ENCODE measurements at regions not wholly inside any gene's neighbourhood (a gene's known extent, or its start where the extent isn't known, plus 50 kb on each side); places are given as distances from the start of the nearest gene placed in this dataset.

- Histone ChIP-seq H3K9me3 (ENCODE audit: control insufficient read depth in 1 of 2, insufficient read depth in 1 of 2, low read length in 2 of 2) (no peaks in the 10 kb centered on the region), H3K4me1 (ENCODE audit: insufficient read depth, low read length) (no peaks in the 10 kb centered on the region), H3K4me3 (ENCODE audit: low read length) (no peak overlapping the region), H3K36me3 (ENCODE audit: insufficient read depth, low read length) (no peaks in the 10 kb centered on the region), H3K27me3 (ENCODE audit: control insufficient read depth in 1 of 2, insufficient read depth in 2 of 2, low read length in 2 of 2) (no peaks in the 10 kb centered on the region), H3K27ac (ENCODE audit: low read depth in 1 of 2, low read length in 2 of 2) (no peak overlapping the region)
- ChIA-PET CTCF (no interaction called here), POLR2A (no interaction called here)
- no peak overlapping the region for H3K27ac Mint-ChIP-seq
- no peaks in the 10 kb centered on the region for H3K9me3 Mint-ChIP-seq
- H3K36me3 Mint-ChIP-seq (ENCODE audit: low read depth) = no peaks in the 10 kb centered on the region
- H3K27me3 Mint-ChIP-seq = peaks cover 10% of the 10 kb centered on the region
- H3K4me3 Mint-ChIP-seq = no peak overlapping the region
- DNase-seq (no peak), ATAC-seq (ENCODE audit: poor library complexity) (no peak)
- intact Hi-C loops (cut with DNase I, micrococcal nuclease) = no loop called here
- TF ChIP-seq, protein P1, sequence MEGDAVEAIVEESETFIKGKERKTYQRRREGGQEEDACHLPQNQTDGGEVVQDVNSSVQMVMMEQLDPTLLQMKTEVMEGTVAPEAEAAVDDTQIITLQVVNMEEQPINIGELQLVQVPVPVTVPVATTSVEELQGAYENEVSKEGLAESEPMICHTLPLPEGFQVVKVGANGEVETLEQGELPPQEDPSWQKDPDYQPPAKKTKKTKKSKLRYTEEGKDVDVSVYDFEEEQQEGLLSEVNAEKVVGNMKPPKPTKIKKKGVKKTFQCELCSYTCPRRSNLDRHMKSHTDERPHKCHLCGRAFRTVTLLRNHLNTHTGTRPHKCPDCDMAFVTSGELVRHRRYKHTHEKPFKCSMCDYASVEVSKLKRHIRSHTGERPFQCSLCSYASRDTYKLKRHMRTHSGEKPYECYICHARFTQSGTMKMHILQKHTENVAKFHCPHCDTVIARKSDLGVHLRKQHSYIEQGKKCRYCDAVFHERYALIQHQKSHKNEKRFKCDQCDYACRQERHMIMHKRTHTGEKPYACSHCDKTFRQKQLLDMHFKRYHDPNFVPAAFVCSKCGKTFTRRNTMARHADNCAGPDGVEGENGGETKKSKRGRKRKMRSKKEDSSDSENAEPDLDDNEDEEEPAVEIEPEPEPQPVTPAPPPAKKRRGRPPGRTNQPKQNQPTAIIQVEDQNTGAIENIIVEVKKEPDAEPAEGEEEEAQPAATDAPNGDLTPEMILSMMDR (IDR thresholded peaks at IDR 0.05) = no peak
- H3K4me1 Mint-ChIP-seq (ENCODE audit: low read depth) = no peaks in the 10 kb centered on the region
These were observed 154.7 kb upstream of the KCNMB2 start for GRCh38 chr3:178381555-178381954.

DNA sequence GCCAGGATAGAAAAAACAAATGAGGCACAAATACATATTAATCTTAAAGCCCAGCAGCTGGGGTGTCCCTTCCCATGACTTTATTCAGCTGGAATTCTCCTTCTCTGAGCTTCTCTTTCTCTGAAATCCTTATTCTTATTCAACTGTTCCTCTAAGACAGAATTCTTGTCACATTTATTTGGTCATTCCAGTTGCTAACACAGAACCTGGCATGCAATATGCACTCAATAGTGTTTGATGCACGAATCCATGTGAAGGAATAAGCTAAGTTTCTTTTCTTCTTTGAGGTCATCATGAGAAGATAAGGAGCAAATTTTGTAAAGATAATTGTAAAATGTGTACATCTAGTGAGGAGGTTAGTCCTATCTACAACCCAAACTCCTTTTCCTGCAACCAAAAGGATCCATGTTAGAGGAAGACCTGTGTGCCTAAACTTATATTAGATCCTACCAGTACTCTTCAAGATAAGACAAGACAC lies 154.2 kb upstream of the KCNMB2 start:
- Histone ChIP-seq H3K27ac (ENCODE audit: low read depth in 1 of 2, low read length in 2 of 2) (no peak overlapping the region), H3K27me3 (ENCODE audit: control insufficient read depth in 1 of 2, insufficient read depth in 2 of 2, low read length in 2 of 2) (no peaks in the 10 kb centered on the region), H3K36me3 (ENCODE audit: insufficient read depth, low read length) (no peaks in the 10 kb centered on the region), H3K9me3 (ENCODE audit: control insufficient read depth in 1 of 2, insufficient read depth in 1 of 2, low read length in 2 of 2) (no peaks in the 10 kb centered on the region), H3K4me3 (ENCODE audit: low read length) (no peak overlapping the region), H3K4me1 (ENCODE audit: insufficient read depth, low read length) (no peaks in the 10 kb centered on the region)
- TF ChIP-seq, protein P1 (IDR thresholded peaks at IDR 0.05) = no peak
- H3K27ac Mint-ChIP-seq = no peak overlapping the region
- POLR2A ChIA-PET = no interaction called here
- no peak overlapping the region for H3K4me3 Mint-ChIP-seq
- no peaks in the 10 kb centered on the region for H3K36me3 Mint-ChIP-seq (ENCODE audit: low read depth)
- intact Hi-C loops (cut with DNase I, micrococcal nuclease) = no loop called here
- no peaks in the 10 kb centered on the region for H3K4me1 Mint-ChIP-seq (ENCODE audit: low read depth)
- peaks cover 13% of the 10 kb centered on the region for H3K27me3 Mint-ChIP-seq
- DNase-seq (no peak), ATAC-seq (ENCODE audit: poor library complexity) (no peak)
- H3K9me3 Mint-ChIP-seq = no peaks in the 10 kb centered on the region
- CTCF ChIA-PET = no interaction called here

DNA sequence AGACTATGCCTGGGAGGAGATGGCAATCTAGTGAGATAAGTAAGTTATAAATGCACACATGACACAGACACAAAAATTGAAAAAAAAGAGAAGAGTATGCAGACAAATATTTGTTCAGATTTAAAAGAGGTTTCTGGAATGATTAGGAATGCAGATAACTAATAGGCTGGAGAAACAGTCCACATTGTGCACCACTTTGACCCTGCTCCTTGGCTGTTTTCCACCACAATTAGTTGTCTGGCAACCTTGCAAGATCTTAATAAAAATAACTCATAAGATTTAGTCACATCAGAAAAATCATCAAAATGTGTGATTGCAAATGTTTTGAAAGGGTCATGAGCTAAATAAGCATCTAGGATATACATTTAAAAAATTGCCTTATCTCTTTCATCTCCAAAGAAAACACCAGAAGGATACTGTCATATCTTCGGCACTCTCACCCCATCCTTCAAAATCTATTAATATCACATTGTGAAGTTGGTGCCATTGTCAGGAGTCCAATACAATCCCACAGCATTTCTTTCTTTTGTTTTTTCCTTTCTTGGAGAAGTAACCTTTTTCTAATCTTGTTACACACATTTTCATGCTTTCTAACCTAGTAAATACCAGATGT lies 153.7 kb upstream of the KCNMB2 start:
- H3K36me3 ChIP-seq (ENCODE audit: insufficient read depth, low read length) = no peaks in the 10 kb centered on the region
- Mint-ChIP-seq H3K4me1 (ENCODE audit: low read depth) (no peaks in the 10 kb centered on the region), H3K36me3 (ENCODE audit: low read depth) (no peaks in the 10 kb centered on the region), H3K27ac (no peak overlapping the region), H3K27me3 (peaks cover 18% of the 10 kb centered on the region), H3K4me3 (no peak overlapping the region), H3K9me3 (no peaks in the 10 kb centered on the region)
- no peak overlapping the region for H3K4me3 ChIP-seq (ENCODE audit: low read length)
- H3K4me1 ChIP-seq (ENCODE audit: insufficient read depth, low read length) = no peaks in the 10 kb centered on the region
- ChIA-PET CTCF (no interaction called here), POLR2A (no interaction called here)
- no peaks in the 10 kb centered on the region for H3K9me3 ChIP-seq (ENCODE audit: control insufficient read depth in 1 of 2, insufficient read depth in 1 of 2, low read length in 2 of 2)
- intact Hi-C loops (cut with DNase I, micrococcal nuclease) = no loop called here
- no peak for DNase-seq
- H3K27ac ChIP-seq (ENCODE audit: low read depth in 1 of 2, low read length in 2 of 2) = no peak overlapping the region
- ATAC-seq (ENCODE audit: poor library complexity) = no peak
- no peaks in the 10 kb centered on the region for H3K27me3 ChIP-seq (ENCODE audit: control insufficient read depth in 1 of 2, insufficient read depth in 2 of 2, low read length in 2 of 2)
- TF ChIP-seq, protein P1 (IDR thresholded peaks at IDR 0.05) = no peak
